ENCODE measurements at regions not wholly inside any gene's neighbourhood (a gene's known extent, or its start where the extent isn't known, plus 50 kb on each side); places are given as distances from the start of the nearest gene placed in this dataset.

DNA sequence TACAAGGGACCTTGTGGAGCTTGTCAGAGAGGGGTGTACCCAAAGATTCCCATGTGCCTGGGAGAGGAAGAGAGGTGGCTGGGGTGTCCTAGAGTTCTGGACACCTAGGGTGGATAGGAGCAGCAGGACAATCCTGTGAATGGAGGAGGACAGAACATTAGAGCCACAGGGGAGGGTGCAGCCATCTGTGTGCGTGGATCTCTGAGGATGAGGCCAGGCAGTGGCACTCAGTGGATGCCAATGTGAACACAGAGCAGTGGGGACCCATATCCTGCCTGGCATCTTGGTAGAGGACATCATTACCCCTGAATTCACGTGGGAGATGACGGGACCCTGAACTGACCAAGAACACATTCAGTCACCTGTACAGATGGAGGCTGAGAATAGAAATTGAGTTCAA is 205.3 kb downstream of the CD83 start:
- Histone ChIP-seq H3K27ac (no peak overlapping the region), H3K27me3 (no peaks in the 10 kb centered on the region), H3K4me1 (peaks cover 0 to under 1% (median 0%) of the 10 kb centered on the region in 4 donors), H3K4me3 (no peak overlapping the region), H3K9me3 (no peaks in the 10 kb centered on the region), H3K36me3 (no peaks in the 10 kb centered on the region)
- TF ChIP-seq, protein P1, sequence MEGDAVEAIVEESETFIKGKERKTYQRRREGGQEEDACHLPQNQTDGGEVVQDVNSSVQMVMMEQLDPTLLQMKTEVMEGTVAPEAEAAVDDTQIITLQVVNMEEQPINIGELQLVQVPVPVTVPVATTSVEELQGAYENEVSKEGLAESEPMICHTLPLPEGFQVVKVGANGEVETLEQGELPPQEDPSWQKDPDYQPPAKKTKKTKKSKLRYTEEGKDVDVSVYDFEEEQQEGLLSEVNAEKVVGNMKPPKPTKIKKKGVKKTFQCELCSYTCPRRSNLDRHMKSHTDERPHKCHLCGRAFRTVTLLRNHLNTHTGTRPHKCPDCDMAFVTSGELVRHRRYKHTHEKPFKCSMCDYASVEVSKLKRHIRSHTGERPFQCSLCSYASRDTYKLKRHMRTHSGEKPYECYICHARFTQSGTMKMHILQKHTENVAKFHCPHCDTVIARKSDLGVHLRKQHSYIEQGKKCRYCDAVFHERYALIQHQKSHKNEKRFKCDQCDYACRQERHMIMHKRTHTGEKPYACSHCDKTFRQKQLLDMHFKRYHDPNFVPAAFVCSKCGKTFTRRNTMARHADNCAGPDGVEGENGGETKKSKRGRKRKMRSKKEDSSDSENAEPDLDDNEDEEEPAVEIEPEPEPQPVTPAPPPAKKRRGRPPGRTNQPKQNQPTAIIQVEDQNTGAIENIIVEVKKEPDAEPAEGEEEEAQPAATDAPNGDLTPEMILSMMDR (IDR thresholded peaks at IDR 0.05): no peak
- TF ChIP-seq POLR2AphosphoS5 (IDR thresholded peaks at IDR 0.05): no peak
- TF ChIP-seq EP300 (IDR thresholded peaks at IDR 0.05): no peak
- TF ChIP-seq POLR2A (IDR thresholded peaks at IDR 0.05): no peak
- intact Hi-C loops (cut with DNase I; ENCODE audit: low total_unique reads): no loop called here
- WGBS, 5 donors: 85 to 98% (median 95%) methylated on average over 3 of the region's 3 CpGs
- no peak for DNase-seq

DNA sequence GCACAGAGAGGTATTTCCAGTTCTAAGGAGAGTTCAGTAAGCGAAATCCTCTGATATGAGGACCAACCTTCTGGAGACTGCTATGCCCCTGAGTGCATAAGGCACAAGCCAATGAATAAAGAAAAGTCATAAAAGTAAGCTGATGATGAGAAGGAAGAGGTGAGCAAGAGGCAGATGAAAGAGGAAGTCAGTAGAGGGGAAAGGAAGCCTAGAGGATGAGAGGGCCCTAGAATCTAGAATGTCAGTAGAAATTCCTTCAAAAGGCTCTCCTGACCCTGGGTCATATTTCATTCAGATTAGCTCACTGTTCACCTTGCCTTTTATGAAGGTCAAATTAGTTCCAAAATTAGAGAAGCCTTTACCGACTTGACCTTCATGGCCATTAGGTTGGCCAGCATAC is 209.2 kb downstream of the CD83 start:
- H3K4me1 ChIP-seq: no peaks in the 10 kb centered on the region

DNA sequence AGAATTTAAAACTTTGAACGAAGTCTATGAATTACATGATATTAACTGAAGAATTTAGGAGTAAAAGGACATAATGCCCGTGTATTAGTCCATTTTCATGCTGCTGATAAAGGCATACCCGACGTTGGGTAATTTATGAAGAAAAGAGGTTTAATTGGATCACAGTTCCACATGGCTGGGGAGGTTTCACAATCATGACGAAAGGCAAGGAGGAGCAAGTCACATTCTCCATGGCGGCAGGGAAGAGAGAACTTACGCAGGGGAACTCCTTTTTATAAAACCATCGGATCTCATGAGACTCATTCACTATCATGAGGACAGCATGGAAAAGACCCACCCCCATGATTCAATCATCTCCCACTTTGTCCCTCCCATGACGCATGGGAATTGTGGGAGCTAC is 210.6 kb downstream of the CD83 start:
- Histone ChIP-seq H3K36me3 (no peaks in the 10 kb centered on the region), H3K4me3 (no peak overlapping the region), H3K27me3 (no peaks in the 10 kb centered on the region), H3K27ac (no peak overlapping the region), H3K4me1 (no peaks in the 10 kb centered on the region), H3K9me3 (no peaks in the 10 kb centered on the region)
- intact Hi-C loops (cut with DNase I; ENCODE audit: low total_unique reads): no loop called here
- DNase-seq: no peak
- 93 to 97% (median 94%) methylated on average over 9 of the region's 9 CpGs for WGBS, 5 donors
- TF ChIP-seq POLR2A (IDR thresholded peaks at IDR 0.05) (no peak), POLR2AphosphoS5 (IDR thresholded peaks at IDR 0.05) (no peak), EP300 (IDR thresholded peaks at IDR 0.05) (no peak)
- TF ChIP-seq, protein P1 (IDR thresholded peaks at IDR 0.05): no peak

More for the DNA sequence above, 209.2 kb downstream of the CD83 start:
- no peaks in the 10 kb centered on the region for H3K36me3 ChIP-seq
- TF ChIP-seq, protein P1 (IDR thresholded peaks at IDR 0.05): no peak
- TF ChIP-seq EP300 (IDR thresholded peaks at IDR 0.05) (no peak), POLR2AphosphoS5 (IDR thresholded peaks at IDR 0.05) (no peak), POLR2A (IDR thresholded peaks at IDR 0.05) (no peak)
- no peaks in the 10 kb centered on the region for H3K9me3 ChIP-seq
- no peak for DNase-seq
- no peak overlapping the region for H3K4me3 ChIP-seq
- WGBS, 5 donors: 89 to 94% (median 93%) methylated on average over 2 of the region's 2 CpGs
- H3K27ac ChIP-seq: no peak overlapping the region
- intact Hi-C loops (cut with DNase I; ENCODE audit: low total_unique reads): no loop called here
- no peaks in the 10 kb centered on the region for H3K27me3 ChIP-seq

DNA sequence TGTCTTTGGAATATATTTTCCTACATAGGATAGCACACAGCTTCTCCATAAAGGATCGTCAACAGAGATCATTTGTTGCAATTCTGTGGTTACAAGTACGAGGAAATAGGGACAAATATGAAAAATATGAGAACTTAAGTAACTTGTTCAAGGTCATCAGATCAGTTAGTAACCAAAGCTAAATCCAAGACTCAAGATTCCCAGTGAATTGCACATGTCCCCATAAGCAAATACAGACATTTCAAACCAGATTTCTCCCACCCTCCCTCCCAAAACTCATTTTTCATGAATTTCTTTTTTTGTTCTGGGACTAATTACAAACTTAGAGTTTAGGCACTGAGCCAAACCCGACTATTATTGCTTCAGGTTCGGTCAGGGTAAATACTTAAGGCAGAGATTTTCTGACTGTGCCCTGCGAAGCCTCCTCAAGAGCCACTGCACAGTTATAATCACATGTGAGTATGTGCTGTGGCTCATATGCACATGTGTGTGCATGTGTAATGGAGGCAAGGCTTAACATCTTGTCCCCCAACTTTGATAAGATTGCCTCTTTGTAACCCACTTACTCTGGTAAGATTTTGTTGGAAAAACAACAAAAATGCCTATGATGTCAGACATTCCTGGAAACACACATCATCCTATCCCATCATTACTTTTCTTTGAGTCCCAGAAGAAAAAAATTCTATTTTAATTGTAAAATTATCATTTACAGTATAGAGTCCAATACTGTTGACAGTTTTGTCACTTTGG is 216.2 kb downstream of the CD83 start:
- 57 to 67% (median 62%) methylated on average over 5 of the region's 5 CpGs for WGBS, 5 donors
- intact Hi-C loops (cut with DNase I; ENCODE audit: low total_unique reads): no loop called here
- Histone ChIP-seq H3K27me3 (no peaks in the 10 kb centered on the region), H3K9me3 (no peaks in the 10 kb centered on the region), H3K27ac (no peak overlapping the region), H3K4me1 (peaks cover 0 to 5% (median 0%) of the 10 kb centered on the region in 4 donors), H3K36me3 (no peaks in the 10 kb centered on the region), H3K4me3 (no peak overlapping the region)
- TF ChIP-seq EP300 (IDR thresholded peaks at IDR 0.05) (no peak), POLR2AphosphoS5 (IDR thresholded peaks at IDR 0.05) (no peak), POLR2A (IDR thresholded peaks at IDR 0.05) (no peak)
- TF ChIP-seq, protein P1 (IDR thresholded peaks at IDR 0.05): no peak
- no peak for DNase-seq
